ENCODE measurements at regions not wholly inside any gene's neighbourhood (a gene's known extent, or its start where the extent isn't known, plus 50 kb on each side); places are given as distances from the start of the nearest gene placed in this dataset.

- TF ChIP-seq POLR2A (IDR thresholded peaks at IDR 0.05; ENCODE audit: low read depth) (no peak), CTCF (IDR thresholded peaks at IDR 0.05) (no peak), POLR2AphosphoS5 (IDR thresholded peaks at IDR 0.05) (no peak)
Observed at GRCh38 chr10:83978681-83979383, 160.5 kb upstream of the GHITM start.
